Activated T-helper 2 cell treated with anti-CD3 and anti-CD28 coated beads, Interferon-gamma antibody, Interleukin-2, Interleukin-4, amounts not matched to agents 10 μg/mL and 5 μg/mL and 100 μg/mL, durations not matched to agents 14 hours and 24 hours and 36 hours (primary cell): ENCODE measurements at regions not wholly inside any gene's neighbourhood (a gene's known extent, or its start where the extent isn't known, plus 50 kb on each side); places are given as distances from the start of the nearest gene placed in this dataset.

Experiments used
- DNase-seq: peaks from one replicate; pipeline ENCODE4 v3.0.0; 2021; ENCODE audit warnings: low spot score
- H3K27ac Mint-ChIP-seq: one replicate; pipeline ENCODE4 v1.8.0; 2021; ENCODE audit warnings: mixed read lengths
- H3K27me3 Mint-ChIP-seq: one replicate; pipeline ENCODE4 v1.8.0; 2021; ENCODE audit warnings: low read depth, mixed read lengths
- H3K36me3 Mint-ChIP-seq: one replicate; pipeline ENCODE4 v1.8.0; 2021; ENCODE audit warnings: low read depth, mixed read lengths
- H3K4me1 Mint-ChIP-seq: one replicate; pipeline ENCODE4 v1.8.0; 2021; ENCODE audit warnings: low read depth, mixed read lengths
- H3K4me3 Mint-ChIP-seq: one replicate; pipeline ENCODE4 v1.8.0; 2021; ENCODE audit warnings: low read depth, mild to moderate bottlenecking, moderate library complexity, mixed read lengths
- H3K9me3 Mint-ChIP-seq: one replicate; pipeline ENCODE4 v1.8.0; 2021; ENCODE audit warnings: mixed read lengths
- intact Hi-C: fragments of 100-400 bp; cut with micrococcal nuclease; formaldehyde crosslinking; loops from one replicate; pipeline ENCODE4 v1.15.1; 2023

DNA sequence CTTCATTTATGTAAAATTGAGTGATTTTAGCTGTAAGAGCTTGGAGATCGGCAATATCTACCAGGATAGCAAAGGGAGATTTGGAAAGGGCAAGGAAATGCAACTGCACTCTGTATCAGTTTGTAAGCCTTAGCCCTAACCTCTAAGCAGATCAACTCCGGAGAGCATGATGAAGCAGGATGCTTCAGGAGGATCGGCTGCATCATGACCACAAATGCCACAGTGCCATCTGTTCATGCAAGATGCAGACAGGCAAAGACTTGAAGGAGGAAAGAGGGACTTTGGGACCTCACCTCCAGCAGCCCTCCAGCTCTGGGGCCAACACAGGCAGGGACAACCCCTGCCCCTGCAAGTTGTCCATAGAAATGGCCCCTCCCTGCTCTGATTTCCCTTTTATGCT, 377.6 kb upstream of the GATB start:
- Mint-ChIP-seq H3K27ac (no peak overlapping the region), H3K36me3 (no peaks in the 10 kb centered on the region), H3K4me3 (no peak overlapping the region), H3K4me1 (peaks cover 14% of the 10 kb centered on the region), H3K9me3 (no peaks in the 10 kb centered on the region), H3K27me3 (no peaks in the 10 kb centered on the region)
- intact Hi-C loops, result no loop called here
- DNase-seq, result peak; percentile 22

DNA sequence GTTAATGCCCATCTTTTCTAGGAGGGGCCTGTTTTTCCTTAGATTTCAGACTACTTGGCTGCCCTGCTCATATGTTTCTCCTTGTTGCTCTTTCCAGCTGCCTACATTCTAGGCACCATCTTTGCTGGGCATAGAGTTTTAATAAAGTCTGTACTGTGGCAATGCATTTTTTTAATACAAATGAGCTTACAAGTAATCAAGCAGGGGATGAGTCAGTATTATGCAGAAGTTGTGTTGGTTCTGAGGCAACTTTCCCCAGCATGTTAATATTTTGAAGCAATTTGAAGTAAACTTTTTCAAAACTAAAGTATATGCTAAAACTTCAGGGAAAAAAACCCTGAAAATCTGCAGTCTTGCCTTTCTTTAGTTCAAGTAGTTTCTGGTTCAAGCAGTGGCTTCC, 372.0 kb upstream of the GATB start:
- peaks cover 5% of the 10 kb centered on the region for H3K36me3 Mint-ChIP-seq
- no peak overlapping the region for H3K27ac Mint-ChIP-seq
- intact Hi-C loops, result no loop called here
- H3K27me3 Mint-ChIP-seq, result no peaks in the 10 kb centered on the region
- DNase-seq, result no peak
- H3K4me1 Mint-ChIP-seq, result peaks cover 19% of the 10 kb centered on the region
- peaks cover 11% of the 10 kb centered on the region for H3K9me3 Mint-ChIP-seq
- H3K4me3 Mint-ChIP-seq, result no peak overlapping the region

DNA sequence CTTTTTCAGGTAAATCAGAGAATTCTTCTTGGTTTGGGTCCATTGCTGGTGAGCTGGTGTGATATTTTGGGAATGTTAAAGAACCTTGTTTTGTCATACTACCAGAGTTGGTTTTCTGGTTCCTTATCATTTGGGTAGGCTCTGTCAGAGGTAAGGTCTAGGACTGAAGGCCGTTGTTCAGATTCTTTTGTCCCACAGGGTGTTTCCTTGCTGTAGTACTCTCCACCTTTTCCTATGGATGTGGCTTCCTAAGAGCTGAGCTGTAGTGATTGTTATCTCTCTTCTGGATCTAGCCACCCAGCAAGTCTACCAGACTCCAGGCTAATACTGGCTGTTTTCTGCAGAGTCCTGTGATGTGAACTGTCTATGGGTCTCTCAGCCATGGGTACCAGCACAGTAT, 367.5 kb upstream of the GATB start:
- Mint-ChIP-seq H3K36me3 (peaks cover 5% of the 10 kb centered on the region), H3K4me1 (peaks cover 10% of the 10 kb centered on the region), H3K9me3 (peaks cover 46% of the 10 kb centered on the region), H3K4me3 (no peak overlapping the region), H3K27ac (no peak overlapping the region), H3K27me3 (peaks cover 2% of the 10 kb centered on the region)
- DNase-seq, result no peak
- intact Hi-C loops, result no loop called here

DNA sequence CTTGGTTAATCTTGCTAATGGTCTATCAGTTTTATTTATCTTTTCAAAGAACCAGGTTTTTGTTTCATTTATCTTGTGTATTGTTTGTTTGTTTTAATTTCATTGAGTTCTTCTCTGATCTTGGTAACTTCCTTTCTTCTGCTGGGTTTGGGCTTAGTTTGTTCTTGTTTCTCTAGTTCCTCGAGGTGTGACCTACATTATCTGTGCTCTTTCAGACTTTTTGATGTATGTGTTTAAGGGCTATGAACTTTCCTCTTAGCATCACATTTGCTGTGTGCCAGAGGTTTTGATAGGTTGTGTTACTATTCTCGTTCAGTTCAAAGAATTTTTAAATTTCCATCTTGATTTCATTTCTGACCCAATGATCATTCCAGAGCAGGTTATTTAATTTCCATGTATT, 365.4 kb upstream of the GATB start:
- no peak overlapping the region for H3K4me3 Mint-ChIP-seq

DNA sequence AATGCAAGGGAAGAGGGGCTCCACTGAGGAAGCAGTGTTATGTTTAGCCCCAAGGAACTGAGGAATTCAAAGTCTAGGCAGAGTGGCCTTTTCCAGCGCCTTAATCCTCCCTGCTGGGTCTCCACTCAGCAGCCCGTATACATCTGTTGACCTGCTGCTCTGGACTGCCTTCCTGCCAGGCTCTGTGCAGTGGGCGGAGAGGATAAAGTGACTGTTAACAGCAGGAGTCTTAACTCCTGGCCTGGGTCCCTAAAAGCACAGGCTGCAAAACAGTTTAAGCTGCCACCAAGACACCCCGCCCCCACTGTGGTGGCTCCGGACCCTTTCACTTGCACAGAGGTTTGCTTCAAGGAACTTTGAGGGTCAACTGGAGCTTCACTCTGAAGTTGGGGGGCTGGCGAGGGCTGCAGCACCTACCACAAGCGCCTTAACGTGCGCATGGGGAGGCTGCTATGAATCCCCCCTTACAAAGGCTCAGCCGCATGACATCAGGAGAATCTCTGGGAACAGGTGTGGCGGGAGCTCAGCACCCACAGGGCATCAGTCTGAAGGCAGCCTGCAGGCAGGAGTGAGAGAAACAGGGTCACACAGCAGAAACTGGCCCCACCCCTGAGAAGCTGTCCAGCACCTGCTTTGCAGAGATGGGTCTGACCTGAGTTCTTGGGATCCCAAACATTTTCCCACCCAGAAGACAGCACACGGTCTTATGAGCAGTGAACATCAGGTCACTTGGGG, 358.2 kb upstream of the GATB start:
- no peak overlapping the region for H3K27ac Mint-ChIP-seq
- peaks cover 23% of the 10 kb centered on the region for H3K4me1 Mint-ChIP-seq
- DNase-seq, result no peak
- H3K27me3 Mint-ChIP-seq, result peaks cover 2% of the 10 kb centered on the region
- H3K9me3 Mint-ChIP-seq, result peaks cover 35% of the 10 kb centered on the region
- peaks cover 12% of the 10 kb centered on the region for H3K36me3 Mint-ChIP-seq
- intact Hi-C loops, result no loop called here
- H3K4me3 Mint-ChIP-seq, result no peak overlapping the region

More for the DNA sequence above, 365.4 kb upstream of the GATB start:
- Mint-ChIP-seq H3K4me1 (peaks cover 6% of the 10 kb centered on the region), H3K9me3 (peaks cover 64% of the 10 kb centered on the region), H3K27me3 (peaks cover 4% of the 10 kb centered on the region), H3K36me3 (peaks cover 8% of the 10 kb centered on the region), H3K27ac (no peak overlapping the region)
- DNase-seq, result no peak
- intact Hi-C loops, result no loop called here

DNA sequence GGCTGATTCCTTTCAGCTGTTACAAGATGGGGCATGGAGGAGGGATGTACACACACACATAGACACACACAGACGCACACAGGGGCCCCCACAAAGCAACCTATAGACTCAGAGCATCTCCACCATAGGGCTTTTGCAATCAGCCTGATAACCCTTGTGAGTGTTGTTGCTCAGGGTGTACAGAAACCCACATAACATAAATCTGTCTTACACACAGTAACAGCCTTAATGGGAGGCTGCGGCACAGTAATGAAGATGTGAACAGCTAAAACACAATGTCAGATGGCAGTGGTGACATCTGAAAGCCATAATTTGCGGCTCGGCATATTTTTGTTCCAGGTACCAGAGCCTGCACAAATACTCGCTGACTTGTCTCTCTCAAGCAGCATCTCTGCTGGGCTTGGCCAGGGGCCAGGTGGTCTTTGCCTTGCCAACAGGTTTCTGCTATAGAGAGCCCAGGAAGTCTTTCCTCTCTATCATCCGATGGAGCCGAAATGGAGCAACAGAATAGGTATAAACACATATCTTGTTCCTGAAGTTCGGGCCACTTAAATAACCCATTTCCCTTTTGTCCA, 357.2 kb upstream of the GATB start:
- Mint-ChIP-seq H3K36me3 (peaks cover 11% of the 10 kb centered on the region), H3K9me3 (peaks cover 25% of the 10 kb centered on the region), H3K27ac (no peak overlapping the region), H3K4me3 (no peak overlapping the region), H3K27me3 (peaks cover 1% of the 10 kb centered on the region), H3K4me1 (peaks cover 24% of the 10 kb centered on the region)
- intact Hi-C loops, result no loop called here
- DNase-seq, result no peak

DNA sequence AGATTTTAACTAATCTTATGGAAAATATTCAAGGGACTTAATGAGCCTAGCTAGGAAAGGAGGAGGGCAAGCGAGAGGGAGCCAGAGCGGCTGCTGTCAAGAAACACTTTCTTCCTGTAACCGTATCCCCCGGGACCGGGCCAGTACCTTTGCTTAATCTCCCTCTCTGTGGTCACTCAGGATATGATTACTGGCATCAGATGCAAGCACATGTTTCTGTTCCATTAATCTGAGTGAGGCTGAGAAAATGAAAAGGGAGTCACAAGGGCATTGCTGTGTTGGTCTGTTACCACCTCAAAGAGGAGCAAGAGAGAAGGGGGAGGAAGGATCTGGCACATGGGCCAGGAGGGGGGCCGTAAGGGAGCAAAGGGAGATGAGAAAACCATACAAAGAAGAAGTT, 356.7 kb upstream of the GATB start:
- Mint-ChIP-seq H3K4me1 (peaks cover 27% of the 10 kb centered on the region), H3K27me3 (no peaks in the 10 kb centered on the region), H3K36me3 (peaks cover 9% of the 10 kb centered on the region), H3K9me3 (peaks cover 23% of the 10 kb centered on the region), H3K27ac (no peak overlapping the region), H3K4me3 (no peak overlapping the region)
- intact Hi-C loops, result no loop called here
- DNase-seq, result no peak

DNA sequence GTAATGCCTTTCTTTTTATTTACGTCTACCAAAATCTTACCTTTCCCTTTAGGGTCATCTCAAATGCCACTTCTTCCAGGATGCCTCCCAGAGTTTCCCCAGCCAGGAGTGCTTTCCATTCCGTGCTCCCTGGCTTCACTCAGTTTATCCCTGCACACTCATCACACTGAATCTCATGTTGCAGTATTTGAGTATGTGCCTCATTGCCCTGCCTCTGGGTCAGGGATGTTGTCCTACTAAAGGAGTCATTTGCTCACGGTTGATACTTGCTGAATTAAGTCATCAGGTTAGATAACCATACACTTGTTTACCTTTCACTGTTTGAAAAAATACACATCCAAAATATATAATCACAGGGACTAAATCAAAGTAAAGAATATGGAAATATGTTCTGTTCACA, 356.2 kb upstream of the GATB start:
- intact Hi-C loops, result no loop called here
- DNase-seq, result no peak
- peaks cover 29% of the 10 kb centered on the region for H3K4me1 Mint-ChIP-seq
- H3K36me3 Mint-ChIP-seq, result peaks cover 9% of the 10 kb centered on the region
- no peak overlapping the region for H3K4me3 Mint-ChIP-seq
- no peak overlapping the region for H3K27ac Mint-ChIP-seq
- H3K27me3 Mint-ChIP-seq, result no peaks in the 10 kb centered on the region
- H3K9me3 Mint-ChIP-seq, result peaks cover 18% of the 10 kb centered on the region

DNA sequence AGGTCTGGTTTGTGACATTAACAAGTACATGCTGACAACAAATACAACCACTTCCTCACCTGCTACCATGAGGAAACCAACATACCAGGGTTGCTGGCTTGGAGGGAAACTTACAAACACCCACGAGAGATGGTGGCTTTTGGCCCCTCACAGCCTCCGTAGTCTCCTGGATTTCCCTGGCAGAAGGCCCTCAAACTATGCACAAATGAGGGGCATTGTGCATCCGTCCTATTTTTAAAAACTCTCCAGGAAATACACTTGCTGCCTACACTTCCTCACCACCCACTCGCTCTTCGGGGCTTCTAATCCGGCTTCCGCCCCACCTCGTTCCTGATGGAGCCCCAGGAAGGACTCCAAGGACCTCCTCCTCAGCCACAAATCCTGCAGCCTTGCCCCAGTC, 355.0 kb upstream of the GATB start:
- Mint-ChIP-seq H3K27me3 (no peaks in the 10 kb centered on the region), H3K36me3 (peaks cover 9% of the 10 kb centered on the region), H3K4me1 (peaks cover 29% of the 10 kb centered on the region), H3K4me3 (no peak overlapping the region), H3K9me3 (peaks cover 8% of the 10 kb centered on the region), H3K27ac (peak overlapping the region; percentile 20)
- no peak for DNase-seq
- intact Hi-C loops, result no loop called here

DNA sequence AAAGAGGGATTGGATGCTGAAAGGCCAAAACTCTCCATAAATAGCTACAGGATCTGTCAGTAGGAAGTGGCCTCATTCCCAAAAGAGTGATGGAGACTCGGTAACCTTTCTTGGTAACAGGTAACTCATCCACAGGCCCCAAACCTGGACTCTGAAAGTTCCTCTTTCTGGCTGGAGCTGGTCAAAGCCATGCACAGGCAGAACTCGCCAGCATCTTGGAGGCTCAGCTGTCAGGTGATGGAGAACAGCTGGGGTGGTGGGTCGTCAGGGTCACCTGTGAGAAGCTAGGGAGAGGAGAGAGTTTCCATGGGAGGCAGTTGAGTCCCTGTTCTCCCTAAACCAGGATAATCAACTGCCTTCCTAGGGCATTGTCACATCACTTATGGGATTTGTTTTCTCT, 354.3 kb upstream of the GATB start:
- H3K9me3 Mint-ChIP-seq, result peaks cover 8% of the 10 kb centered on the region
- no peak overlapping the region for H3K27ac Mint-ChIP-seq
- no peaks in the 10 kb centered on the region for H3K27me3 Mint-ChIP-seq
- peaks cover 32% of the 10 kb centered on the region for H3K4me1 Mint-ChIP-seq
- no peak for DNase-seq
- peaks cover 9% of the 10 kb centered on the region for H3K36me3 Mint-ChIP-seq
- H3K4me3 Mint-ChIP-seq, result no peak overlapping the region
- intact Hi-C loops, result no loop called here

DNA sequence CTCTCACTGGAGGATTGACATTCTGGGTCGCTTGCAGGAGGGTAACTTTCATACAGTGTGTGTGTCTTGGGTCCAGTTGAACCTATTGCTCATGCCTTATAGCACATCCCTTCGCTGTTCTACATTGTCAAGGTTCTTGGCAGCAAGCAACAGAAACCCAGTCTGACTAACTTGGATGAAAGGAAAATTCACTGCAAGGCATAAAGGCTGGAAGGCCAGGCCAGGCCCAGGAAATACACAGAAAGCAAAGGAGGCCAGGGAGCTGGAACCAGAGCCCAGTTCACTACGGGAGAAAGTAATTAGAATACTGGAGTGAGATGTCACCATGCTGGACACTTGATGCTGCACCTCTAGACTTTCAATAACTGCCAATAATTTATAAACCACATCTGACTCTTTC, 353.8 kb upstream of the GATB start:
- H3K9me3 Mint-ChIP-seq, result peaks cover 8% of the 10 kb centered on the region
- H3K4me3 Mint-ChIP-seq, result no peak overlapping the region
- H3K36me3 Mint-ChIP-seq, result peaks cover 9% of the 10 kb centered on the region
- DNase-seq, result no peak
- H3K27ac Mint-ChIP-seq, result no peak overlapping the region
- intact Hi-C loops, result no loop called here
- peaks cover 32% of the 10 kb centered on the region for H3K4me1 Mint-ChIP-seq
- no peaks in the 10 kb centered on the region for H3K27me3 Mint-ChIP-seq

DNA sequence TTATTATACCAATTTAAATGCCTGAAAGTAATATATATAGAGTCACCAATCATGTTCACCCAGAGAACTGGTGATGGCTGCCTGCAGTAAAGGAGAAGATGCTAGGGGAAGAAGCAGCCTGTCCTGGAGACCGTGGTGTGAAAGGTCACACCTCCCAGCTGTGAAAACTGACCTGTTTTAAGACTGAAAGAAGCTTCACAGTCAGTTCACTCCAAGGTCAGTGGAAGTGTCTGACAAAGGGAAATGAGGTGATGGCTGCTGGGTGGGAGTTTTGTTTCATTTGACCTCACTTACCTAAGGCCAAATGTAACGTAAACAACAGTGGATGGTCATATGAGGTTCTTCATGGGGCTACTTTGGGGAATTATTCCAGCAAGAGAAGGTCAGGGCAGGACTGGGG, 352.1 kb upstream of the GATB start:
- H3K27ac Mint-ChIP-seq, result no peak overlapping the region
- intact Hi-C loops, result no loop called here
- peaks cover 9% of the 10 kb centered on the region for H3K36me3 Mint-ChIP-seq
- H3K4me1 Mint-ChIP-seq, result peaks cover 32% of the 10 kb centered on the region
- peaks cover 8% of the 10 kb centered on the region for H3K9me3 Mint-ChIP-seq
- H3K27me3 Mint-ChIP-seq, result no peaks in the 10 kb centered on the region
- no peak overlapping the region for H3K4me3 Mint-ChIP-seq
- no peak for DNase-seq

DNA sequence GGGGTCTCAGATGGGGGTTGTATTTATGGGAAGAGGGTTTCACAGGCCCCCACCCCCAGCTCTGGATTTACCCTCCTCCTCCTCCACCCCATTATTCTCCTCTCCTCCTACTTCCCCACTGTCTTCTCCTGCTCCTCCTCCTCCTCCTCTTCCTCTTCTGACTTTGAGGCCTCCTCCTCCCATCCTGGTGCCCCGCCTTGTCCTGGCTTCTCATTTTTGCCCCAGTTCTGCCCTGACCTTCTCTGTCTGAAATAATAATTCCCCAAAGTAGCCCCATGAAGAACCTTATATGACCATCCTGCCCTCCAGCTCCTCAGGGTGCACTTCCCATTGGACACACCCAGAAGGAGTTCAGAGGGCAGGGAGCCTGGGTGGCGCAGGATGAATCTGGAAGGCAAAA, 351.4 kb upstream of the GATB start:
- H3K4me1 Mint-ChIP-seq, result peaks cover 32% of the 10 kb centered on the region
- H3K27me3 Mint-ChIP-seq, result no peaks in the 10 kb centered on the region
- no peak for DNase-seq

More for the DNA sequence above, 351.4 kb upstream of the GATB start:
- Mint-ChIP-seq H3K36me3 (peaks cover 9% of the 10 kb centered on the region), H3K9me3 (peaks cover 8% of the 10 kb centered on the region), H3K27ac (no peak overlapping the region), H3K4me3 (no peak overlapping the region)
- intact Hi-C loops, result no loop called here
